ENCODE measurements at regions not wholly inside any gene's neighbourhood (a gene's known extent, or its start where the extent isn't known, plus 50 kb on each side); places are given as distances from the start of the nearest gene placed in this dataset.
"Not testable (repeated sequence)": the region's sequence is repeated elsewhere in the genome, so short reads cannot be mapped to it uniquely, and the experiment has no call there.

DNA sequence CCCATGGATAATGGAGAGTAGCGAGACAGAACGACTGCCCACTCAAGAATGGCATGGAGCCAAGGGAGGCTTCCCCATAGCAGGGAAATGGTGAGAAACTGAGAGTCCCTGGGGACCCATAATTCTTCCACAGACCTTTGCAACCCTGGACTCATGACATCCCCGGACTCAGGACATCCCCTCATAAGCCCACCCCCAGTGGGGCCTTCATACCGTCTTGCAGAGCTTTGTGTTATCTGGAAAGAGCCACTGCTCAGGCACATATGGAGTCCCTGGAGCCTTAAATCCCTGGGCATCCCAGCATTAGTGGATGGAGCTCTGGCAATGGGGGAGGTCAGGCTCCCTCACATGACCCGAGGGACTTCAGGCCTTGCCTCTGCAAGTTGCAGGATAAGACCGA lies 865.4 kb upstream of the ARRDC3 start:
- no peak overlapping the region for H3K4me2 ChIP-seq (ENCODE audit: low read depth, low read length, poor library complexity, severe bottlenecking)
- no peaks in the 10 kb centered on the region for H3K36me3 ChIP-seq (ENCODE audit: insufficient read depth, low read length)
- no peak overlapping the region for H3K9ac ChIP-seq (ENCODE audit: low read depth, low read length, poor library complexity, severe bottlenecking)
- no peaks in the 10 kb centered on the region for H3K79me2 ChIP-seq (ENCODE audit: insufficient read depth, low read length)
- TF ChIP-seq EZH2phosphoT487 (IDR thresholded peaks at IDR 0.05; ENCODE audit: borderline replicate concordance), result no peak
- TF ChIP-seq CTCF (conservative IDR thresholded peaks at IDR 0.05; ENCODE audit: low read length), result no peak
- H2AFZ ChIP-seq (ENCODE audit: low read length), result no peak overlapping the region
- no peaks in the 10 kb centered on the region for H3K9me2 ChIP-seq (replicated peaks; ENCODE audit: low read depth, low read length)
- H3K4me3 ChIP-seq (ENCODE audit: low read length, poor library complexity, severe bottlenecking), result no peak overlapping the region
- no peaks in the 10 kb centered on the region for H3K4me1 ChIP-seq (ENCODE audit: insufficient read depth, low read length, poor library complexity, severe bottlenecking)
- no peaks in the 10 kb centered on the region for H4K20me1 ChIP-seq (ENCODE audit: insufficient read depth, low read length, poor library complexity, severe bottlenecking)
- H3F3A ChIP-seq (ENCODE audit: low read depth), result no peaks in the 10 kb centered on the region
- no peaks in the 10 kb centered on the region for H3K27me3 ChIP-seq (ENCODE audit: insufficient read depth, low read length, poor library complexity, severe bottlenecking)
- no peaks in the 10 kb centered on the region for H3K9me3 ChIP-seq (ENCODE audit: insufficient read depth, low read depth, low read length)

GRCh38 chr5:92242170-92242569 lies 859.1 kb upstream of the ARRDC3 start:
- Histone ChIP-seq H3K4me3 (ENCODE audit: low read length, poor library complexity, severe bottlenecking) (no peak overlapping the region), H3K9ac (ENCODE audit: low read depth, low read length, poor library complexity, severe bottlenecking) (no peak overlapping the region), H3K4me2 (ENCODE audit: low read depth, low read length, poor library complexity, severe bottlenecking) (no peak overlapping the region), H3K27me3 (ENCODE audit: insufficient read depth, low read length, poor library complexity, severe bottlenecking) (no peaks in the 10 kb centered on the region), H3F3A (ENCODE audit: low read depth) (no peaks in the 10 kb centered on the region), H2AFZ (ENCODE audit: low read length) (no peak overlapping the region), H3K79me2 (ENCODE audit: insufficient read depth, low read length) (no peaks in the 10 kb centered on the region), H3K4me1 (ENCODE audit: insufficient read depth, low read length, poor library complexity, severe bottlenecking) (no peaks in the 10 kb centered on the region), H3K9me3 (ENCODE audit: insufficient read depth, low read depth, low read length) (no peaks in the 10 kb centered on the region), H3K36me3 (ENCODE audit: insufficient read depth, low read length) (no peaks in the 10 kb centered on the region), H4K20me1 (ENCODE audit: insufficient read depth, low read length, poor library complexity, severe bottlenecking) (no peaks in the 10 kb centered on the region), H3K9me2 (replicated peaks; ENCODE audit: low read depth, low read length) (no peaks in the 10 kb centered on the region)
- TF ChIP-seq EZH2phosphoT487 (IDR thresholded peaks at IDR 0.05; ENCODE audit: borderline replicate concordance), result no peak

DNA sequence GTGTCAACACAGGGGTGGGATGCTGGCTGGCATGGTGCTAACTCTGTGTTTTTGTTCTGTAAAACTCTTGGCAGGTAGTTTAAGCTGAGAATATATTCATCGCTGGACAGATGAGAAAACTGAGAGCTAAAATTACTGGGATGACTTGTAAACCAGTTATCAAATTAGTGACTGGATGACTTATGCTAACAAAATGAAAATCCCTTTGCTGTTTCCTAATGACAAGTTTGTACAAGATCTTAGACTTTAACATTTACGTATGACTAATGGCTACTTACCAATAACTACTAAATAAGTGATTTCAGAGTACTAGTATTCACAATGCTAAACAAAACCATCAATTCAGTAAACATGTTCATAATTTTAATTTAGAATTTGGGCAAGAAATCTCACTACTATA lies 854.8 kb upstream of the ARRDC3 start:
- Histone ChIP-seq H3K4me1 (ENCODE audit: insufficient read depth, low read length, poor library complexity, severe bottlenecking) (no peaks in the 10 kb centered on the region), H3K9me2 (replicated peaks; ENCODE audit: low read depth, low read length) (no peaks in the 10 kb centered on the region), H3K4me3 (ENCODE audit: low read length, poor library complexity, severe bottlenecking) (no peak overlapping the region), H3K27me3 (ENCODE audit: insufficient read depth, low read length, poor library complexity, severe bottlenecking) (no peaks in the 10 kb centered on the region), H3K9ac (ENCODE audit: low read depth, low read length, poor library complexity, severe bottlenecking) (no peak overlapping the region), H3K36me3 (ENCODE audit: insufficient read depth, low read length) (no peaks in the 10 kb centered on the region), H3K9me3 (ENCODE audit: insufficient read depth, low read depth, low read length) (no peaks in the 10 kb centered on the region), H3K79me2 (ENCODE audit: insufficient read depth, low read length) (no peaks in the 10 kb centered on the region), H2AFZ (ENCODE audit: low read length) (no peak overlapping the region), H3F3A (ENCODE audit: low read depth) (no peaks in the 10 kb centered on the region), H3K4me2 (ENCODE audit: low read depth, low read length, poor library complexity, severe bottlenecking) (no peak overlapping the region), H4K20me1 (ENCODE audit: insufficient read depth, low read length, poor library complexity, severe bottlenecking) (no peaks in the 10 kb centered on the region)
- no peak for TF ChIP-seq CTCF (conservative IDR thresholded peaks at IDR 0.05; ENCODE audit: low read length)
- no peak for TF ChIP-seq EZH2phosphoT487 (IDR thresholded peaks at IDR 0.05; ENCODE audit: borderline replicate concordance)

DNA sequence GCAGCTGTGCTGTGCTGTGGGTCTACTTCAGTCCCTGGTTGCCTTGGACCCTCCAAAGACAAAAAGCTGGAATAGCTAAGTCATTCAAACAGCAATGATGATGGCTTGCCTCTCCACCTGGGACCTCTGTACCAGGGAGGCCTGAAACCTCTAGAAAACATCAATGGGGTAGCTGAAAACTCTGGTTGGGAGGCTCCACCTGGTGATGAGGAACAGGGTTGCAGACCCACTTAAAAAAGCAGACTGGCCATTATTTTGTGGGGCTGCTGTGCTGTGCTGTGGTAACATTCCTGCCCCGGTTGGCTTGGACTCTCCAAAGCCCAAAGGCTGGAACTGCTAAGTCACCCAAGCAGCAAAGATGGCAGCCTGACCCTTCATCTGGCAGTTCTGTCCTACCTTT lies 839.3 kb upstream of the ARRDC3 start:
- Histone ChIP-seq H3F3A (ENCODE audit: low read depth) (no peaks in the 10 kb centered on the region), H3K4me1 (ENCODE audit: insufficient read depth, low read length, poor library complexity, severe bottlenecking) (no peaks in the 10 kb centered on the region), H3K27me3 (ENCODE audit: insufficient read depth, low read length, poor library complexity, severe bottlenecking) (no peaks in the 10 kb centered on the region), H3K4me2 (ENCODE audit: low read depth, low read length, poor library complexity, severe bottlenecking) (no peak overlapping the region), H3K9me3 (ENCODE audit: insufficient read depth, low read depth, low read length) (no peaks in the 10 kb centered on the region; the same call in 1 of the 2 replicates), H4K20me1 (ENCODE audit: insufficient read depth, low read length, poor library complexity, severe bottlenecking) (no peaks in the 10 kb centered on the region), H3K79me2 (ENCODE audit: insufficient read depth, low read length) (no peaks in the 10 kb centered on the region), H3K4me3 (ENCODE audit: low read length, poor library complexity, severe bottlenecking) (no peak overlapping the region), H3K9ac (ENCODE audit: low read depth, low read length, poor library complexity, severe bottlenecking) (no peak overlapping the region), H3K9me2 (replicated peaks; ENCODE audit: low read depth, low read length) (no peaks in the 10 kb centered on the region), H3K36me3 (ENCODE audit: insufficient read depth, low read length) (no peaks in the 10 kb centered on the region), H2AFZ (ENCODE audit: low read length) (no peak overlapping the region)
- TF ChIP-seq CTCF (conservative IDR thresholded peaks at IDR 0.05; ENCODE audit: low read length), result no peak
- TF ChIP-seq EZH2phosphoT487 (IDR thresholded peaks at IDR 0.05; ENCODE audit: borderline replicate concordance), result no peak

DNA sequence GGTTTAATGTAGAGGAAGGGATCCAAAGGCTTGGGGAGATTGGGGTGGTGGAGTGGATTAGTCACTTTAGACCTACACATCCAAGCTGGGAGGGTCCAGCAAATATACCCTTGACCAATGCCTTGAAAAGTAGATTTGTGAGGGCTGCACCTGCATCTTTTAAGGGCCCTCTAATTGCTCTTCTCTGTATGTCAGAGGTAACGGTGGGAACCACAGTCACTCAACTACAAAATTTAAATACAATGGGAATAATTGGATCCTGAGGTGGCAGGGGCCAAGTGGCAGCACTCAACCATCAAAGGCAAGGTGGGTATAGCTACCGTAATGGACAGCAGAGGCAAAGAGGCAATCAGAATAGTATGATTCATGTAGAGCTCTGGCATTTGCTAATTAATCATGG lies 833.7 kb upstream of the ARRDC3 start:
- not testable (repeated sequence) for H3K79me2 ChIP-seq (ENCODE audit: insufficient read depth, low read length); H2AFZ ChIP-seq (ENCODE audit: low read length); H3K36me3 ChIP-seq (ENCODE audit: insufficient read depth, low read length); H3K27me3 ChIP-seq (ENCODE audit: insufficient read depth, low read length, poor library complexity, severe bottlenecking); H3K9me2 ChIP-seq (replicated peaks; ENCODE audit: low read depth, low read length); H3K4me1 ChIP-seq (ENCODE audit: insufficient read depth, low read length, poor library complexity, severe bottlenecking); H3K9ac ChIP-seq (ENCODE audit: low read depth, low read length, poor library complexity, severe bottlenecking); H3F3A ChIP-seq (ENCODE audit: low read depth); H3K9me3 ChIP-seq (ENCODE audit: insufficient read depth, low read depth, low read length); H4K20me1 ChIP-seq (ENCODE audit: insufficient read depth, low read length, poor library complexity, severe bottlenecking); H3K4me2 ChIP-seq (ENCODE audit: low read depth, low read length, poor library complexity, severe bottlenecking); H3K4me3 ChIP-seq (ENCODE audit: low read length, poor library complexity, severe bottlenecking)

Data from Loucy (cell line).